Fibroblast of lung (primary cell): ENCODE measurements at regions not wholly inside any gene's neighbourhood (a gene's known extent, or its start where the extent isn't known, plus 50 kb on each side); places are given as distances from the start of the nearest gene placed in this dataset.

Experiments
- EZH2 ChIP-seq: IDR thresholded peaks from 2 replicates; pipeline ENCODE4 v1.5.1; 2012; ENCODE audit warnings: low read length, control low read depth, mild to moderate bottlenecking; ENCODE audit errors: missing control alignments
- TF ChIP-seq, protein P1 (sequence below), 2 donors: IDR thresholded peaks in 1 of 2; conservative IDR thresholded peaks in 1 of 2; 1 replicate in 1 of 2; 2 replicates in 1 of 2; pipeline ENCODE4 v1.5.1; 2011 to 2012; ENCODE audit warnings: low read length in 2 of 2, control low read depth in 1 of 2, inconsistent platforms in 1 of 2, low read depth in 1 of 2, mild to moderate bottlenecking in 1 of 2

GRCh38 chr15:66935688-66936087 is 129.7 kb upstream of the SMAD3 start:
- no peak for TF ChIP-seq EZH2
- TF ChIP-seq, protein P1, sequence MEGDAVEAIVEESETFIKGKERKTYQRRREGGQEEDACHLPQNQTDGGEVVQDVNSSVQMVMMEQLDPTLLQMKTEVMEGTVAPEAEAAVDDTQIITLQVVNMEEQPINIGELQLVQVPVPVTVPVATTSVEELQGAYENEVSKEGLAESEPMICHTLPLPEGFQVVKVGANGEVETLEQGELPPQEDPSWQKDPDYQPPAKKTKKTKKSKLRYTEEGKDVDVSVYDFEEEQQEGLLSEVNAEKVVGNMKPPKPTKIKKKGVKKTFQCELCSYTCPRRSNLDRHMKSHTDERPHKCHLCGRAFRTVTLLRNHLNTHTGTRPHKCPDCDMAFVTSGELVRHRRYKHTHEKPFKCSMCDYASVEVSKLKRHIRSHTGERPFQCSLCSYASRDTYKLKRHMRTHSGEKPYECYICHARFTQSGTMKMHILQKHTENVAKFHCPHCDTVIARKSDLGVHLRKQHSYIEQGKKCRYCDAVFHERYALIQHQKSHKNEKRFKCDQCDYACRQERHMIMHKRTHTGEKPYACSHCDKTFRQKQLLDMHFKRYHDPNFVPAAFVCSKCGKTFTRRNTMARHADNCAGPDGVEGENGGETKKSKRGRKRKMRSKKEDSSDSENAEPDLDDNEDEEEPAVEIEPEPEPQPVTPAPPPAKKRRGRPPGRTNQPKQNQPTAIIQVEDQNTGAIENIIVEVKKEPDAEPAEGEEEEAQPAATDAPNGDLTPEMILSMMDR (conservative IDR thresholded peaks at IDR 0.05 in 1 of 2, IDR thresholded peaks at IDR 0.05 in 1 of 2; ENCODE audit: low read depth in 1 of 2, low read length in 2 of 2) = no peak
